ENCODE measurements at regions not wholly inside any gene's neighbourhood (a gene's known extent, or its start where the extent isn't known, plus 50 kb on each side); places are given as distances from the start of the nearest gene placed in this dataset.

- Histone ChIP-seq H3K27me3 (no peaks in the 10 kb centered on the region), H3K4me3 (no peak overlapping the region), H3K36me3 (no peaks in the 10 kb centered on the region), H3K9me3 (no peaks in the 10 kb centered on the region), H3K4me1 (no peaks in the 10 kb centered on the region), H3K27ac (no peak overlapping the region)
- no peak for DNase-seq
- intact Hi-C loops (cut with DNase I) = no loop called here
- no peak for TF ChIP-seq CTCF (IDR thresholded peaks at IDR 0.05)
- no peak for ATAC-seq
These were observed 327.7 kb downstream of the ZNF536 start for GRCh38 chr19:30699871-30700280.

- ATAC-seq (peak; percentile 68), DNase-seq (no peak)
- intact Hi-C loops (cut with DNase I) = no loop called here
- Histone ChIP-seq H3K4me1 (no peaks in the 10 kb centered on the region), H3K9me3 (no peaks in the 10 kb centered on the region), H3K27me3 (peaks cover 4% of the 10 kb centered on the region), H3K4me3 (no peak overlapping the region), H3K36me3 (no peaks in the 10 kb centered on the region), H3K27ac (no peak overlapping the region)
- TF ChIP-seq CTCF (IDR thresholded peaks at IDR 0.05) = peak; percentile 34
These were observed 324.3 kb downstream of the ZNF536 start for GRCh38 chr19:30696514-30696913.

GRCh38 chr19:30695171-30695875 lies 323.1 kb downstream of the ZNF536 start:
- Histone ChIP-seq H3K4me1 (no peaks in the 10 kb centered on the region), H3K9me3 (no peaks in the 10 kb centered on the region), H3K27ac (no peak overlapping the region), H3K36me3 (no peaks in the 10 kb centered on the region), H3K4me3 (no peak overlapping the region), H3K27me3 (peaks cover 4% of the 10 kb centered on the region)
- peak; percentile 39 for ATAC-seq
- no peak for TF ChIP-seq CTCF (IDR thresholded peaks at IDR 0.05)
- intact Hi-C loops (cut with DNase I) = no loop called here
- no peak for DNase-seq

GRCh38 chr19:30694156-30694755 lies 322.1 kb downstream of the ZNF536 start:
- Histone ChIP-seq H3K4me3 (no peak overlapping the region), H3K9me3 (no peaks in the 10 kb centered on the region), H3K27ac (no peak overlapping the region), H3K36me3 (no peaks in the 10 kb centered on the region), H3K4me1 (no peaks in the 10 kb centered on the region), H3K27me3 (peaks cover 11% of the 10 kb centered on the region)
- DNase-seq (no peak), ATAC-seq (no peak)
- intact Hi-C loops (cut with DNase I) = no loop called here
- no peak for TF ChIP-seq CTCF (IDR thresholded peaks at IDR 0.05)

- H3K4me1 ChIP-seq = no peaks in the 10 kb centered on the region
- ATAC-seq (no peak), DNase-seq (no peak)
- H3K27ac ChIP-seq = no peak overlapping the region
- intact Hi-C loops (cut with DNase I) = no loop called here
- H3K4me3 ChIP-seq = peak overlapping the region; percentile 19
- H3K36me3 ChIP-seq = no peaks in the 10 kb centered on the region
- peaks cover 15% of the 10 kb centered on the region for H3K27me3 ChIP-seq
- no peak for TF ChIP-seq CTCF (IDR thresholded peaks at IDR 0.05)
- H3K9me3 ChIP-seq = no peaks in the 10 kb centered on the region
These were observed 320.8 kb downstream of the ZNF536 start for GRCh38 chr19:30692879-30693503.
